ENCODE measurements at regions not wholly inside any gene's neighbourhood (a gene's known extent, or its start where the extent isn't known, plus 50 kb on each side); places are given as distances from the start of the nearest gene placed in this dataset.

- Mint-ChIP-seq H3K4me3 (no peak overlapping the region), H3K9me3 (ENCODE audit: insufficient read depth) (peaks cover 4% of the 10 kb centered on the region), H3K27ac (no peak overlapping the region), H3K27me3 (no peaks in the 10 kb centered on the region), H3K4me1 (no peaks in the 10 kb centered on the region)
- Histone ChIP-seq H3K27ac (ENCODE audit: low read length in 2 of 2) (no peak overlapping the region), H3K4me1 (ENCODE audit: control insufficient read depth in 2 of 2, insufficient read depth in 2 of 2, low read length in 2 of 2) (no peaks in the 10 kb centered on the region), H2AFZ (ENCODE audit: insufficient read depth, low read depth, low read length, poor library complexity, severe bottlenecking) (no peak overlapping the region), H4K20me1 (ENCODE audit: control insufficient read depth, insufficient read depth, low read length, poor library complexity, severe bottlenecking) (no peaks in the 10 kb centered on the region), H3K9me3 (ENCODE audit: control extremely low read depth in 1 of 3, control insufficient read depth in 2 of 3, insufficient read depth in 1 of 3, low read length in 2 of 3) (peaks cover 0 to 7% (median 0%) of the 10 kb centered on the region in 3 donors), H3K4me2 (replicated peaks; ENCODE audit: low read depth, low read length, poor library complexity, severe bottlenecking) (no peak overlapping the region), H3K9ac (ENCODE audit: low read length) (no peak overlapping the region), H3K79me2 (ENCODE audit: control insufficient read depth, insufficient read depth, low read length) (no peaks in the 10 kb centered on the region), H3K36me3 (replicated peaks in 1 of 2; ENCODE audit: control extremely low read depth in 1 of 2, control insufficient read depth in 1 of 2, extremely low read depth in 1 of 2, insufficient read depth in 2 of 2, low read length in 1 of 2) (no peaks in the 10 kb centered on the region), H3K4me3 (ENCODE audit: control extremely low read depth in 1 of 5, extremely low read depth in 1 of 5, insufficient read depth in 1 of 5, low read depth in 2 of 5, low read length in 4 of 5) (no peak overlapping the region), H3K27me3 (replicated peaks in 1 of 4; ENCODE audit: control extremely low read depth in 1 of 4, control insufficient read depth in 3 of 4, insufficient read depth in 4 of 4, low read length in 3 of 4) (no peaks in the 10 kb centered on the region)
- no peak for TF ChIP-seq EZH2 (IDR thresholded peaks at IDR 0.05; ENCODE audit: borderline replicate concordance, insufficient read depth, low read depth, low read length, poor library complexity, severe bottlenecking)
- TF ChIP-seq CTCF (IDR thresholded peaks at IDR 0.05) = no peak
- intact Hi-C loops (cut with micrococcal nuclease) = no loop called here
- ChIA-PET POLR2A (no interaction called here), CTCF (no interaction called here)
- 60% methylated on average over 1 of the region's 5 CpGs for WGBS (ENCODE audit: insufficient coverage)
- DNase-seq (no peak), ATAC-seq (ENCODE audit: low read depth) (no peak)
These were observed 185.1 kb upstream of the ELAVL2 start for GRCh38 chr9:24011009-24011717.

- Mint-ChIP-seq H3K4me3 (no peak overlapping the region), H3K4me1 (no peaks in the 10 kb centered on the region), H3K27me3 (no peaks in the 10 kb centered on the region), H3K27ac (no peak overlapping the region), H3K9me3 (ENCODE audit: insufficient read depth) (peaks cover 4% of the 10 kb centered on the region)
- DNase-seq (no peak), ATAC-seq (ENCODE audit: low read depth) (no peak)
- H3K4me1 ChIP-seq (ENCODE audit: control insufficient read depth in 2 of 2, insufficient read depth in 2 of 2, low read length in 2 of 2) = no peaks in the 10 kb centered on the region
- no peak overlapping the region for H2AFZ ChIP-seq (ENCODE audit: insufficient read depth, low read depth, low read length, poor library complexity, severe bottlenecking)
- ChIA-PET CTCF (no interaction called here), POLR2A (no interaction called here)
- no peak overlapping the region for H3K4me3 ChIP-seq (ENCODE audit: control extremely low read depth in 1 of 5, extremely low read depth in 1 of 5, insufficient read depth in 1 of 5, low read depth in 2 of 5, low read length in 4 of 5)
- H3K36me3 ChIP-seq (replicated peaks in 1 of 2; ENCODE audit: control extremely low read depth in 1 of 2, control insufficient read depth in 1 of 2, extremely low read depth in 1 of 2, insufficient read depth in 2 of 2, low read length in 1 of 2) = no peaks in the 10 kb centered on the region
- no peaks in the 10 kb centered on the region for H3K27me3 ChIP-seq (replicated peaks in 1 of 4; ENCODE audit: control extremely low read depth in 1 of 4, control insufficient read depth in 3 of 4, insufficient read depth in 4 of 4, low read length in 3 of 4)
- no peaks in the 10 kb centered on the region for H4K20me1 ChIP-seq (ENCODE audit: control insufficient read depth, insufficient read depth, low read length, poor library complexity, severe bottlenecking)
- TF ChIP-seq EZH2 (IDR thresholded peaks at IDR 0.05; ENCODE audit: borderline replicate concordance, insufficient read depth, low read depth, low read length, poor library complexity, severe bottlenecking) (no peak), CTCF (IDR thresholded peaks at IDR 0.05) (no peak)
- H3K79me2 ChIP-seq (ENCODE audit: control insufficient read depth, insufficient read depth, low read length) = no peaks in the 10 kb centered on the region
- H3K9me3 ChIP-seq (ENCODE audit: control extremely low read depth in 1 of 3, control insufficient read depth in 2 of 3, insufficient read depth in 1 of 3, low read length in 2 of 3) = peaks cover 0 to 3% (median 0%) of the 10 kb centered on the region in 3 donors
- H3K9ac ChIP-seq (ENCODE audit: low read length) = no peak overlapping the region
- no peak overlapping the region for H3K27ac ChIP-seq (ENCODE audit: low read length in 2 of 2)
- no CpG with 5 or more reads among the region's 2 CpGs for WGBS (ENCODE audit: insufficient coverage)
- intact Hi-C loops (cut with micrococcal nuclease) = no loop called here
- no peak overlapping the region for H3K4me2 ChIP-seq (replicated peaks; ENCODE audit: low read depth, low read length, poor library complexity, severe bottlenecking)
These were observed 183.3 kb upstream of the ELAVL2 start for GRCh38 chr9:24009322-24009721.
